ENCODE measurements at regions not wholly inside any gene's neighbourhood (a gene's known extent, or its start where the extent isn't known, plus 50 kb on each side); places are given as distances from the start of the nearest gene placed in this dataset.

GRCh38 chr6:165081944-165082532 lies 227.4 kb downstream of the C6orf118 start:
- TF ChIP-seq POLR2AphosphoS5 (IDR thresholded peaks at IDR 0.05; ENCODE audit: borderline replicate concordance, low read depth, low read length) (no peak), EZH2 (IDR thresholded peaks at IDR 0.05) (no peak), FOXP2 (optimal IDR thresholded peaks at IDR 0.05; ENCODE audit: control extremely low read depth, extremely low read length, insufficient read depth) (no peak)
